ENCODE measurements at regions not wholly inside any gene's neighbourhood (a gene's known extent, or its start where the extent isn't known, plus 50 kb on each side); places are given as distances from the start of the nearest gene placed in this dataset.

- Histone ChIP-seq H3K4me3 (no peak overlapping the region), H3K27ac (no peak overlapping the region), H3K36me3 (no peaks in the 10 kb centered on the region), H3K9me3 (peaks cover 0 to 8% (median 0%) of the 10 kb centered on the region in 11 donors), H3K4me1 (peaks cover 0 to 14% (median 11%) of the 10 kb centered on the region in 9 donors), H3K27me3 (no peaks in the 10 kb centered on the region)
- intact Hi-C loops (cut with DNase I) = no loop called here
- 86 to 88% methylated on average over 11 of the region's 11 CpGs for WGBS, 2 donors
- no peak for TF ChIP-seq CTCF (IDR thresholded peaks at IDR 0.05)
- DNase-seq = no peak
- ATAC-seq = no peak
Measured at GRCh38 chr5:53783624-53784228, 223.3 kb downstream of the NDUFS4 start.

- intact Hi-C loops (cut with DNase I) = no loop called here
- H3K4me3 ChIP-seq = no peak overlapping the region
- H3K4me1 ChIP-seq = peaks cover 0 to 7% (median 5%) of the 10 kb centered on the region in 9 donors
- no peak for ATAC-seq
- H3K27me3 ChIP-seq = no peaks in the 10 kb centered on the region
- peaks cover 0 to 8% (median 0%) of the 10 kb centered on the region in 11 donors for H3K9me3 ChIP-seq
- TF ChIP-seq CTCF (IDR thresholded peaks at IDR 0.05) = no peak
- H3K36me3 ChIP-seq = no peaks in the 10 kb centered on the region
- 69 to 74% methylated on average over 6 of the region's 6 CpGs for WGBS, 2 donors
- H3K27ac ChIP-seq = no peak overlapping the region
- no peak for DNase-seq
Measured at GRCh38 chr5:53784596-53784995, 224.2 kb downstream of the NDUFS4 start.

- ATAC-seq = no peak
- no peaks in the 10 kb centered on the region for H3K36me3 ChIP-seq
- no peak overlapping the region for H3K27ac ChIP-seq
- H3K4me1 ChIP-seq = no peaks in the 10 kb centered on the region
- no peak for TF ChIP-seq CTCF (IDR thresholded peaks at IDR 0.05)
- H3K9me3 ChIP-seq = peaks cover 0 to 8% (median 0%) of the 10 kb centered on the region in 11 donors
- no peak for DNase-seq
- H3K4me3 ChIP-seq = no peak overlapping the region
- 68 to 74% methylated on average over 3 of the region's 3 CpGs for WGBS, 2 donors
- H3K27me3 ChIP-seq = no peaks in the 10 kb centered on the region
- intact Hi-C loops (cut with DNase I) = loop anchor here in 1 of 10 donors (2.0 kb wide), 1 partner anchor 225 kb away; no protein-coding TSS in a partner anchor
Measured at GRCh38 chr5:53785924-53786323, 225.5 kb downstream of the NDUFS4 start.

GRCh38 chr5:53790026-53790425 lies 229.6 kb downstream of the NDUFS4 start:
- WGBS, 2 donors = 91 to 93% methylated on average over 2 of the region's 2 CpGs
- H3K9me3 ChIP-seq = peaks cover 0 to 8% (median 0%) of the 10 kb centered on the region in 11 donors
- ATAC-seq = no peak

More at GRCh38 chr5:53790026-53790425, 229.6 kb downstream of the NDUFS4 start:
- H3K36me3 ChIP-seq = no peaks in the 10 kb centered on the region
- TF ChIP-seq CTCF (IDR thresholded peaks at IDR 0.05) = no peak
- H3K4me3 ChIP-seq = no peak overlapping the region
- no peaks in the 10 kb centered on the region for H3K27me3 ChIP-seq
- intact Hi-C loops (cut with DNase I) = no loop called here
- no peak overlapping the region for H3K27ac ChIP-seq
- DNase-seq = no peak
- H3K4me1 ChIP-seq = no peaks in the 10 kb centered on the region
